ENCODE measurements at regions not wholly inside any gene's neighbourhood (a gene's known extent, or its start where the extent isn't known, plus 50 kb on each side); places are given as distances from the start of the nearest gene placed in this dataset.

GRCh38 chr2:236857781-236858180 is 227.9 kb upstream of the COPS8 start:
- CTCF ChIA-PET (ENCODE audit: low intra/inter-chr PET ratio) = no interaction called here
- Histone ChIP-seq H3K79me2 (ENCODE audit: control insufficient read depth, insufficient read depth, low read length) (no peaks in the 10 kb centered on the region), H3K9me3 (replicated peaks; ENCODE audit: control insufficient read depth, insufficient read depth, low read depth, low read length) (no peaks in the 10 kb centered on the region), H2AFZ (ENCODE audit: low read depth, low read length) (no peak overlapping the region), H3K9me1 (ENCODE audit: control insufficient read depth, insufficient read depth, low read length) (no peaks in the 10 kb centered on the region), H3K4me1 (replicated peaks in 1 of 2; ENCODE audit: control insufficient read depth in 2 of 2, insufficient read depth in 2 of 2, low read length in 2 of 2) (no peaks in the 10 kb centered on the region), H3K9ac (ENCODE audit: insufficient read depth in 1 of 2, low read depth in 2 of 2, low read length in 2 of 2) (no peak overlapping the region), H4K20me1 (replicated peaks; ENCODE audit: control insufficient read depth, insufficient read depth, low read length) (no peaks in the 10 kb centered on the region), H3K27me3 (ENCODE audit: control insufficient read depth in 2 of 2, insufficient read depth in 2 of 2, low read length in 2 of 2) (peaks cover 0 to 7% of the 10 kb centered on the region in 2 experiments; a peak in 1 of 5 replicates), H3K4me2 (ENCODE audit: insufficient read depth, low read length) (no peak overlapping the region), H3K27ac (ENCODE audit: extremely low read depth, low read depth, low read length) (no peak overlapping the region), H3K4me3 (no peak overlapping the region), H3K36me3 (ENCODE audit: control insufficient read depth, insufficient read depth, low read length) (no peaks in the 10 kb centered on the region)
- intact Hi-C loops (cut with micrococcal nuclease) = no loop called here
- POLR2A ChIA-PET = no interaction called here
- BruUV-seq (replicated peaks) = no TSS peak
- ATAC-seq (no peak), FAIRE-seq (no peak), DNase-seq (ENCODE audit: extremely low read depth in 1 of 4, low spot score in 3 of 4) (no peak)
- TF ChIP-seq NRF1 (conservative IDR thresholded peaks at IDR 0.05 in 1 of 2, IDR thresholded peaks at IDR 0.05 in 1 of 2) (no peak), BMI1 (IDR thresholded peaks at IDR 0.05; ENCODE audit: low read length) (no peak), ZNF551 (CRISPR knock-in tag; IDR thresholded peaks at IDR 0.05) (no peak), ZBTB8A (IDR thresholded peaks at IDR 0.05; ENCODE audit: partially characterized antibody) (no peak), ATF1 (CRISPR knock-in tag; IDR thresholded peaks at IDR 0.05) (no peak), ATF1 (tag; IDR thresholded peaks at IDR 0.05) (no peak), KLF6 (CRISPR knock-in tag; IDR thresholded peaks at IDR 0.05; ENCODE audit: borderline replicate concordance) (no peak), CBX8 (IDR thresholded peaks at IDR 0.05; ENCODE audit: borderline replicate concordance, extremely low read depth, low read depth, low read length, poor library complexity, severe bottlenecking) (no peak), WHSC1 (IDR thresholded peaks at IDR 0.05; ENCODE audit: low read length) (no peak), ZNF140 (CRISPR knock-in tag; IDR thresholded peaks at IDR 0.05) (no peak), POLR2AphosphoS5 (IDR thresholded peaks at IDR 0.05; ENCODE audit: control insufficient read depth, insufficient read depth, low read depth, low read length) (no peak), ZZZ3 (IDR thresholded peaks at IDR 0.05) (no peak), ETV5 (CRISPR knock-in tag; IDR thresholded peaks at IDR 0.05; ENCODE audit: low read depth) (no peak)
- TF ChIP-seq, protein P1, sequence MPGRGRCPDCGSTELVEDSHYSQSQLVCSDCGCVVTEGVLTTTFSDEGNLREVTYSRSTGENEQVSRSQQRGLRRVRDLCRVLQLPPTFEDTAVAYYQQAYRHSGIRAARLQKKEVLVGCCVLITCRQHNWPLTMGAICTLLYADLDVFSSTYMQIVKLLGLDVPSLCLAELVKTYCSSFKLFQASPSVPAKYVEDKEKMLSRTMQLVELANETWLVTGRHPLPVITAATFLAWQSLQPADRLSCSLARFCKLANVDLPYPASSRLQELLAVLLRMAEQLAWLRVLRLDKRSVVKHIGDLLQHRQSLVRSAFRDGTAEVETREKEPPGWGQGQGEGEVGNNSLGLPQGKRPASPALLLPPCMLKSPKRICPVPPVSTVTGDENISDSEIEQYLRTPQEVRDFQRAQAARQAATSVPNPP (IDR thresholded peaks at IDR 0.05; ENCODE audit: borderline replicate concordance, insufficient read depth, insufficient read length) = no peak
- WGBS (ENCODE audit: insufficient coverage, low coverage, missing lambda C conversion rate) = 0% methylated on average over 7 of the region's 7 CpGs
- in situ Hi-C loops (cut with MboI) = no loop called here

All from K562 (cell line).